Posterior vena cava (tissue), 2 donors: ENCODE measurements at regions not wholly inside any gene's neighbourhood (a gene's known extent, or its start where the extent isn't known, plus 50 kb on each side); places are given as distances from the start of the nearest gene placed in this dataset.

ENCODE experiments used
- DNase-seq: peaks from one replicate; pipeline ENCODE4 v3.0.0-alpha.2; 2020; ENCODE audit warnings: low spot score
- intact Hi-C, 2 donors: fragments of 100-400 bp; cut with DNase I; formaldehyde crosslinking; loops; one replicate each; pipeline versions ENCODE4 v1.14.1 to v1.14.2; 2022 to 2023
- donor health status: DM: yes; HTN: yes; CAD: no.
- donor health status: DM: yes; HTN: yes; CAD: no.

DNA sequence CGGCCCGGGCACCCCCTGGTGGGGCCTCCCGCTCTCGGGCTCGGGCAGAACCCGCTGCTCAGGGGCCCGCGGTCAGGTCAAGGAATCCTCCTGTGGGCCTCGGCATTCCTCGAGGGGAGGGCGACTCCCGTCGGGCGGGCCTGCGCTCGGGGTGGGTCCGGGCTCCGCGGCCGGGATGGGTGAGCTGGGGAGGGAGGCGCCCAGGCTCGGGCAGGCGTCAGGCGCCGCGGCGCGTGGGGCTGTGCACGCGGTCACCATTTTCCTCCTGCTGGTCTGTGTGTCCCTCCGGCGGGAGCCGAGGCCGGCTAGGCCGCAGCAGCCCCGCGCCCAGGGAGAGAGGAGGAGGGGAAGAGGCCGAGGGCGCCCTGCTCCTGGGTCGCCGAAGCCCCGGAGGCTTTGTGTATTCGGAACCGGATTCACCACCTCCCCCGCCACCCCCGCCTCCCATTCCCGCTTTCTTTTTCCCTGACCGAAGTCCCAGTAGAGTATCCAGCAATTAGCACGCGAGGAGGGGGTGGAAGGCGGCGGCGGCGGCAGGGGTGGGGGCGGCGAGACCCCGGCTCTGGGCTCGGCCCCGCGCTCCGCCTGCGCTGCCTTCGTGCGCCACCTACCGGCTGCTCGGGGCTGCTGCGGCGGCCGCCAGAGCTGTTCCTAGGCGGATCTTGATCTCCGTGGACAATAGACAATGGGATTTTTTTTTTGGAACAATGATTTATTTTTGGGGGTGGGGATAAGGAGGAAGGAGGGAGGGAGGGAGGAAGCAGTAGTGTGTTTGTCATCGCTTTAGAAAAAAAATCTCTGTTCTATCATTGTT is 99.0 kb upstream of the MAML3 start:
- DNase-seq: peak; percentile 91
- intact Hi-C loops: loop anchor here (1.0 to 10.0 kb wide), 3 partner anchors 100 to 358 kb away; partner anchors contain the start of gene MAML3 (in 1 of the 2)

DNA sequence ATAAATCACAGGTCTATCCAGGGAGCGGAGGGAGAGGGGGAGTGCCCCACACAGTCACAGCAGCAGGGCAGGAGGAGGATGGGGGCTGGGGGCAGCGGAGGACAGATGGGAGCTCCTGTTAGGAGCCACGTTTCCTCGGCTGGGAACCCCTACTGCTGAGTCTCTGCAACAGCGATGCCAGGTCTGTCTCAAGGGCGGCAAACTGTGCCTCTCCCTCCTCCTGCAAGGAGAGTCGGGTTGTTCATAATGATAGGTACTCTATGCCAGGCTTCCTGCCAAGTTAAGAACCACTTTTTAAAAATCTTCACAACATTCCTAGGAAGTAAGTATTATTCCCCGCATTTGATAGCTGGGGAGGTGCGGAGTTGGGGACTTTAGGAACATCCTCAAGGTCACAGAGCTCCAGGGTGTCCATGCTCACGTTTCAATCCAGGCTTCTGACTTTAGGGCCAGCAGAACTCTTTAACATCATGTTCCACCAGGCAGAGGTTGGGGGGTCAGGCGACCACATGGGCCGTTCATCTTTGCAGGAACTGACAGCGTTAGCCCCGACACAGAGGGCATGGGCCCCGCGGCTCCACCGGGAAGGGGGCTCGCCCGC is 98.3 kb upstream of the MAML3 start:
- intact Hi-C loops: loop anchor here (1.0 to 10.0 kb wide), 3 partner anchors 99 to 357 kb away; partner anchors contain the start of gene MAML3 (in 1 of the 2)
- no peak for DNase-seq

DNA sequence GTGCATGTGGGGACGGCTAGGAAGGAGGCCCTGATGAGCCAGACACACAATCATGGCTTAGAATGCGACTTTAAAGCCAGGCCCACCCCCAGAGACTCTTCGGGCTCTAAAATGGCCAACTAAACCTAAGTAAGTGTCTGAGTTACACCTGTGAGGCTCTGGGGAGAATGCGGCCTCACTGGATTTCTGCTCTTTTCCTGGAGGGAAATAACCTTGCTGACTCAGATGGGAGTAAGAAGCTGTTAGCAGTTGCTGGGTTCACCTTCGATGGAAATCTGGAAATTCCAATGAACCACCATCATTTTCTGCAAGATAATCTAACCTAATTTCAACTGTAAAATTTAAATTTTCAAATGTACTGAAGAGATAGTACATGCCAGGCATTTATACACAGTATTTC is 97.6 kb upstream of the MAML3 start:
- intact Hi-C loops: loop anchor here in 1 of 2 donors (5.0 to 10.0 kb wide), 2 partner anchors 99 to 357 kb away; partner anchors contain the start of gene MAML3
- no peak for DNase-seq

DNA sequence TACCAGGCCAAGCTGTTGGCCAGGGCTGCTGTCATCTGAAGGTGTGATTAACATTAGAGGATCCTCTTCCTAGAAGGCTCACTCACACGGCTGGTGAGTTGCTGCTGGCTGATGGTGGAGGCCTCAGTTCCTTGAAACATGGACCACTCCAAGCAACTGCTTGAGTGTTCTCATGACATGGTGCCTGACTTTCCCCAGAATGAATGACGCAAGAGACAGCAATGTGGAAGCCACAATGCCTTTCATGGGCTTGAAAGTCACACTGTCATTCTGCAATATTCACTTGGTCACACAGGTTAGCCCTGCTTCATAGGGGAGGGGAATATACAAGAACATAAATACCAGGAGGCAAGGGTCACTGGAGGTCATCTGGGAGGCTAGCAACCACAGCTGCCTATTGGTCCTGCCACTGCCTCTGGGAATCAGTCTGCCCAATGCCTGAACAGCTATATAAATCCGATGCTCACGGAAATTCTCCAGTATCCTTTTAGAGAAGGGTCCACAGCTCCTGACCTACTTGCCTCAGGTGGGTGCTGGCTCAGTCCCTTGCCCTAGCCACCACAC is 97.1 kb upstream of the MAML3 start:
- DNase-seq: no peak
- intact Hi-C loops: loop anchor here in 1 of 2 donors (5.0 to 10.0 kb wide), 2 partner anchors 99 to 356 kb away; partner anchors contain the start of gene MAML3

DNA sequence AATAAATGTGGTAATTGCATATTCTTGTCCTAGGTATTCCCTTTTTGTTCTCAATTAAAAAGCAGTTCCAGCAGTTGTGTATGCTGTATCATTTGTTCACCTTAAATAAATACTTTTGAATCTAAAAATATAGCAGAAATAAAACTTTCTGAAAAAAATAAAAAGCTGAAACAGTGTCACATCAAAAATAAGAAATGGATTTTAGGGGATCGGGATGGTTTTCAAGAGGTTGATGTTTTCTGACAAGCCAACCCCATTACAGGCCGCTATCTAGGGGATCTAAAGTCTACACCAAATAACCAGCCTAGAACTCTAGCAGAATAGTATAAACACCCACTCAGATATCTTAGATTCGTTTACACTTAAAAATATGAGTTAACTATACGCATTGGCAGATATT is 95.4 kb upstream of the MAML3 start:
- DNase-seq: no peak
- intact Hi-C loops: no loop called here

DNA sequence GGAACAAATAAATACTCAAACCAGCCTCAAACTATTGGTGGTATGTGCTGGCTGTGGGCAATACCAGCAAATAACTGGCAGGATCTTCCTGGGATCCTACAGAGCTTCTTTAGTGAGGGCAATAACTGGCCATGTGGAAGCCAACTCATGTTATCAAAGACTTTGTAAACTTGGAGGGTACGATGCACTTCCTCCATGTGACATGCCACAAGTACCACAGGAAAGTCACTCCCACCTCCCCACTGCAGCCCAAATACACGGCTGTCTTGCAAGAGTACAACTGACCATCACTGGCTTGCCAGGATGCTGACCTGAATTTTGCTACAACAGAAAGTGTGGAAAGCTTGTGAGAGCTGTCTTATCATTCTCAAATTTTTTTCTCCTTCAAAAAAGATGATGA is 93.3 kb upstream of the MAML3 start:
- intact Hi-C loops: no loop called here
- no peak for DNase-seq

DNA sequence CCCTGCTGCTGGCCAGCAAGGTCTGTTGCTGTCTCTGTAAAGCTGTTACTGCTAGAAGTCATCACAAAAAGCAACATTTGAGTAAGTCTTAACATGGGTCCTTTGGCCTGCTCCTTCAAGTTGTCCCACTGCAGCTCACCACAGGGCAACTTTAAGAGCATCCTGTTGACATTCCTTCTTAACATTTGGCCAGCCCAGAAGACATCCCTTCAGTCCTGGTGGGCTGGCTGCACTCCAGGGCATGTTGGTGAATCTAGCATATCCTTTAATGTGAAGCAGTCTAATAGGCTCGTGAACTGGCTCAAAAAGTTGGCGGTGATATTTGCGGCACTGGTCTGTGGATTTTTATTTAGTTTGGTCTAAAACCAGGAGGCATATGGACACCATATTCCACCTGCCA is 92.2 kb upstream of the MAML3 start:
- intact Hi-C loops: no loop called here

DNA sequence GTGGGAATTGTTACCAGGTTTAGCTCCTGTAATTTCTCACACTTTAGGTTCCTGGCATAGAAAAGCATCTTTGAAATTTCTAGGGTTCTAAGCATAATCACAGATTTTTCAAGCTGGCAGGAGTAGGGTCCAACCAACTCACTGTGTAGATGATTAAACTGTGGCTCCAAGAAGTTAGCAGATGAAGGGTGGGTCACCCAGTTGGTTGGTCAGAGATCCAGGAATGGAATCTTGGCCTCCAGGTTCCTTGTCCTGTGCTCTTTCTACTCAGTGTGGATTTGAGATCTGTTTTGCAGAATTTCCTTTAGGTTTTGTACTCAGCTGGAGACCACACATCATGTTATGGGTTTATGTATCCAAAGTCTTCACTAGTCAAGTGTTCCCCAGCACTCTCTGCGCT is 90.3 kb upstream of the MAML3 start:
- DNase-seq: no peak
- intact Hi-C loops: loop anchor here in 1 of 2 donors (5.0 kb wide), 1 partner anchor 87 kb away; no protein-coding TSS in a partner anchor

More for the DNA sequence above, 92.2 kb upstream of the MAML3 start:
- no peak for DNase-seq

DNA sequence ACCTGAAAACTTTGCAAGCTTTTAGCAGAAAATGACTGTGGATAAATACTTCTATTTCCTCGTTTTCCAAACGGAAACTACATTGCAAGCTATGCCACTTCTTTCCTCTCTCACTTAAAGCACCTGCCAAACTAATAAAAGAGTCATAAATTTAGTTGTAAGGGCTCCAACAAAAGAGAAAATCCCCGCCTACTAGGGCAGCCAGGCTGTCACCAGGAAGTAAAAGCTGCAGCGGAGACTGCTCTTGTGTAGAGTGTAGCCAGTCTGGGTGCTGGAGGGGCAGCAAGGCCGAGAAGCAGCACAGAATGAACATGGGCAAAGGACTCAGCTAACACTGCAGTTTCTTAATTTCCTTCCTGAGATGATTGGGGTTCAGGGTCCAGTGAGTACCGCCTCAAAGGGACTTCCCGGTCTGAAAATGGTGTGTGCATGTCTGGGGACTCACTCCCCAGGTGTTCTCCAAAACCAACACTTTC is 89.3 kb upstream of the MAML3 start:
- no peak for DNase-seq
- intact Hi-C loops: loop anchor here in 1 of 2 donors (5.0 kb wide), 1 partner anchor 86 kb away; no protein-coding TSS in a partner anchor

DNA sequence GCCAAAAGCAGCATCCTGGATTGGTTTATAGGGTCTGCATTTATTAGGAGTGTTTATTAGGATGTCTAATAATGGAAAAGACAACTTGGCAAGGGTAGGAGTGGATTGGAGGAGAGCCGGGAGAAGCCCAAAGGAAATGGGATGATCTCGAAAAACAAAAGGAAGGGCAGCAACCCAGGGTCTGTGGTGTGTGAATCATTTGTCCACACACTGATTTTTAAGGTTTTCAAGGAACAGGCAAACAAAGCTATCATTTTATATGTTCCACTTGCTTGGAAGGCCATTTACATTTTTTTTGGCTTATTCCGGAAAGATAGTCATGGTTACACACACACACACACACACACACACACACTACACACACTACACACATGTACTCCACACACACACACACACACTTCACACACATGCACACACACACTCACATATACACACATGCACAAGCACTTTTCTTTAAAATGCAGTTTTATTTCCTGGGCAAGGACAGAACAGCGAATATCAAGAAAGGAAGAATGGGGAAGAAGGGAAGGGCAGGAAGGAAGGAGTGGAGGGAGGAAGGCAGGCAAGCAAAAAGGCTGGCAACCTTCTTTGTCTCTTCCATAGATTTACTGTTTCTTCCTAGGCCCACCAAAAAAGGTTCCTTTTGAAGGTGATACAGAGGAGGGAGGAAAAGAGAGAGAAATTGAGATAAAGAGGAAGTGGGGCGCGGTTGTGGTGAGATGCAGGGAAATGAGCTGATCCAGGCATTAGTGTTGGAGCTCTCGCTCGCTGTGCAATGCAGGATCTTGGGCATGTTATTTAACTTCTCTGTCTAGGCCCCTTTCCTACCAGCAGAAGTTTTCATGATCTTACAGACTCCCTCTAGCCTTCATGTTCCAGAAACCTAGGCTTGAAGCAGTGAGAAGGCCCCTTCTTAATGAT is 88.6 kb upstream of the MAML3 start:
- DNase-seq: no peak
- intact Hi-C loops: loop anchor here in 1 of 2 donors (5.0 kb wide), 1 partner anchor 85 kb away; no protein-coding TSS in a partner anchor

DNA sequence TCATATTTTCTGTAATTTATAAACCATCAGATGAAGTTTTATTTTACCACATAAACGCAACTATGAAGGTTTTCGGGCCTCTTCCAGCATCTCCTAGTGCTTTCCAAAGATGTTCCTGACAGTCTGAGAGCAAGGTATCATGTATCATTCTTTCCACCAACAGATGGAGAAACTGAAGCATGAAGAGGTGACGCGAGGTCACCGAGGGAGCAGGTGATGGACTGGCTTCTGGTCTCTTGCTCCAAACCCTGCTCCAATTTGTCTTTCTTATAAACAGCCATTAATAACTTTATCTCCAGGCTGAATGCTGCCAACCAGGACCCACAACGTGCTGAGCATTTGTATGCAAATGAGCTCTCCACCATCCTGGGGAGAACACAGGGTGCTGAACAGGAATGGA is 86.3 kb upstream of the MAML3 start:
- intact Hi-C loops: loop anchor here in 1 of 2 donors (5.0 kb wide), 1 partner anchor 83 kb away; no protein-coding TSS in a partner anchor

DNA sequence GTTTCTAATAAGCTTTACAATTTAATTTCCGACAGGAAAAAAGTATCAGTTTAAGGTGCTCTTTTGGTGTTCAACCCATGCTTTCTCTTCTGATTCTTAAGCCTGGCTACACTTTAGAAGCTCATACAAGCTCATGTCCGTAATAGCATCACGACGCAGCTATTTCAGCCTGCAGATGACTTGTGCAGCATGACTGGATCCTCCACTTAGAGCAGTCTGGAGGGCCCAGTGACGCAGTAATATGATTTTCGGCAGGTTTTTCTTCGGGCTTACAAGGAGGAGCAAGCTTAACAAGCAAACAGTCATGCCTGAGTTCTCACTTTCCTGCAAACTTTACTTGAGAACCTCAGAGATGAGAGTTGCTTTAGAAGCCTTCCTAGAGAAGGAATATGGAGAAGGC is 85.3 kb upstream of the MAML3 start:
- DNase-seq: no peak
- intact Hi-C loops: no loop called here

More for the DNA sequence above, 86.3 kb upstream of the MAML3 start:
- no peak for DNase-seq

DNA sequence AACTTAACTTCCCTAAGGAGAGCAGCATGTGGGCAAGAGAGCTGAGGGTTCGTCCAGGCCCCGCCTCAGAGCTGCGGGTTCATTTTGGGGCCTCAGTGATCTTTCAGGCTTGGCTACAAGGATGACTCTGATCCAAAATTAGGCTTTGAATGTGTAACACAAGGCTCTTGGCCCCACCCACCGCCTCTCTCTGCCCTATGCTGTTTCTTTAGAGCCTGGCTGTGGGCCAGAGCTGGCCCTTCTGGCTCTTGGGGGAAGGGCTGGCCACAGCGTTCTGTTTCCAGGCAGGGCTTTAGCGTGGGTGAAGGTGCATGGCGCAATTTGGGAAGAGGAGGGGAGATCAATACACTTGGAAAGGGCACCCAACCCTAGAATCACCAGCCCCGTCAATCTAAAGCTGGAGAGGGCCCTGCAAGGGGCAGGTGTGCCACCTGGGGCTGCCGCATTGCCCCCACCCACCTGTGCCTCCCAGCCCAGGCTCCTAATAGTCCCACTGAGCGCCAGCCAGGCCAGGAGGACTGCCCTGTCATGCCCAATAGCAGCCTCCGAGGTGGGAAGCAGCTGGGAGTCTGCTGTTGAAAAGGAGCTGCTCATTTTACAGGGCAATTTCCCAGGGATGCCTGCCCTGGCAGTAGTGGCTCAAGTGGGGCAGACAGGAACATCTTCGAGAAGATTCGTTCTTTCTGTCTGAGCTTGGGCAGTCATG is 84.5 kb upstream of the MAML3 start:
- peak; percentile 96 for DNase-seq
- intact Hi-C loops: no loop called here

DNA sequence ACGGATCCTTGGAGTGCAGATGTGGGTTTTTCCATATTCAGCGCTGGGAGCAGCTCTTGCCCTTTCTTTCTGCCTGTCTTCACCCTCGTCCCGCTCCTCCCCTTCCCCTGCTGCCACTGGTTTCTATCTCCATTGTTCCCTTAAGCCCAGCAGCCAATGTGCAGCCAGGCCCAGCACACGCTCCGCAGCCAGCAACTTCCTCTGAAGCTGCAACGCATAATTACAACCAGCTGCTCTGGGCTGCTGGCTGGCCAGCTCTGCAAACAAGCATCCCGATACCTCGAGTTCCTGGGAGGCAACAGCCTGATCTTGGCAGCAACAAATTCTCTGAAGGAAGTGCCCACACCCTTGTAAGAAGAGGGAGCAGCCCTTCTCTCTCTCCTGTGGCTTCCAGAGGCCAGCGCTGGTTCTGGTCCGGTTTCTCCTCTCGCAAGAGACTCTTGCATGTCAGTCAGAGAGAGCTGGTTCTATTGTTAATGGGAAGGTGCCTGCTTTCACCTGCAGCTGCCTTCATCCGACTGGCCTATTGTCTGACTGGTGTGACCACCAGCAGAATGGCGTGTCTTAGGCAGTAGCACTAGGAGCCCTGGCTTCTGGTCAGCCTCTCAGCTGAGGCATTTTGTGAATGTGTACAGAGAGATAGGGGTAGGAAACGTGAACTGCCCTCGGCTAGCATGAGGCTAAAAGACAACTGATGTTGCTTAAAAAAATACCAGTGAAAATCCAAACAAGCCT is 83.8 kb upstream of the MAML3 start:
- intact Hi-C loops: no loop called here
- DNase-seq: peak; percentile 93

DNA sequence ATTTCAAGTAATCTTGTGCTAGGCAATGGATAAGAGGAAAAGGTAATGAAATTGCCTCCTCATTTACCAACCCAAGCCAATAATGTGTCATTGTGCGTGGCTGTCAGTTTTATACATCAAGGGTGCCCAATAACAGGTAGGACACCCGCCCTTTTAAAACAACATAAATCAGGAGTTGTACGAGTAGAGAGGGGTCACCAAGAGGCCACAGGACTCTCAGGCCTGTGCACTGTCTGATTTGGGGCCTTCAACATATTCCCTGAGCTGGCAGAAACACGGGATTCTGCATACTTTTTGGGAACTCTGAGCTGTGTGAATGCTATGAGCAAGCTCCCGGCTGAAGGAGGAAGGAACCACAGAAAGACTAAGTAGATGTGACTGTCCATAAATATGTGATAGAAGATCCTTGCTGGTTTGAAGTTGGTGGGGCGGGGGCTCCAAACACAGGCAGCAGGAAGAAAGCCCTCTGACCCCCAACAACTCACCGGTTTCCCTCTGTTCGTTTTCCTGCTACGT is 82.7 kb upstream of the MAML3 start:
- intact Hi-C loops: no loop called here
- no peak for DNase-seq

DNA sequence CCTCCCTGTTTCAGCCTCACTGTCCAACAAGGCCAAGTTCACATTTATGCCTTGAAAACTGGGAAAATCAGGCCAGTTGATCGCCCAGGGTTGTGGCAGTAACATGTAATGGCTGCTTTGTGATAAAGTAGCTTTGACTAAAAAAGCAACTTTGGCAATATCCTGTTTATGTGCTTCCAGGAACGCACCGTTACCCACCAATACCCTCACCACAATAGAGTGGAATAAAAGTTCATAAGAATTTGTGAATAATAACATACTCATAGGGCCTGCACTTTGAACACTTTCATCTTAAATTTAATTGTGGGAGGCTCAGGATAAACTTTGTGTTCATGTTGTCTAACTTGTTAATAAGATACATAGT is 80.7 kb upstream of the MAML3 start:
- intact Hi-C loops: no loop called here
- DNase-seq: no peak
